WERI-Rb-1 (cell line): ENCODE measurements at regions not wholly inside any gene's neighbourhood (a gene's known extent, or its start where the extent isn't known, plus 50 kb on each side); places are given as distances from the start of the nearest gene placed in this dataset.
A peak's percentile ranks its signal among the peaks of the same experiment; 100 is the strongest.
"Not testable (repeated sequence)": the region's sequence is repeated elsewhere in the genome, so short reads cannot be mapped to it uniquely, and the experiment has no call there.

Experiments used
- DNase-seq: peaks from one replicate; pipeline ENCODE4 v3.0.0-alpha.2; 2020
- H3K27ac ChIP-seq: fragments of 250-450 bp; sonication (Bioruptor Pico); 2 replicates; pipeline ENCODE4 v1.5.1; 2020; ENCODE audit warnings: mild to moderate bottlenecking, moderate library complexity
- H3K27me3 ChIP-seq: fragments of 250-450 bp; sonication (Bioruptor Pico); 2 replicates; pipeline ENCODE4 v1.5.1; 2021; ENCODE audit warnings: mild to moderate bottlenecking, low read depth, moderate library complexity; ENCODE audit not compliant: insufficient read depth, severe bottlenecking
- H3K36me3 ChIP-seq: fragments of 250-450 bp; sonication (Bioruptor Pico); 2 replicates; pipeline ENCODE4 v1.5.1; 2020; ENCODE audit warnings: mild to moderate bottlenecking, moderate library complexity
- H3K4me3 ChIP-seq: 2 replicates; pipeline ENCODE4 v1.5.1; 2011; ENCODE audit warnings: low read depth, mild to moderate bottlenecking, control low read depth, low read length
- H3K9me3 ChIP-seq: fragments of 250-450 bp; sonication (Bioruptor Pico); 2 replicates; pipeline ENCODE4 v1.5.1; 2021; ENCODE audit warnings: mild to moderate bottlenecking, moderate library complexity; ENCODE audit not compliant: severe bottlenecking
- CTCF ChIP-seq: IDR thresholded peaks from 2 replicates; pipeline ENCODE4 v1.5.1; 2011; ENCODE audit warnings: low read depth, mild to moderate bottlenecking, control low read depth, inconsistent platforms, low read length

DNA sequence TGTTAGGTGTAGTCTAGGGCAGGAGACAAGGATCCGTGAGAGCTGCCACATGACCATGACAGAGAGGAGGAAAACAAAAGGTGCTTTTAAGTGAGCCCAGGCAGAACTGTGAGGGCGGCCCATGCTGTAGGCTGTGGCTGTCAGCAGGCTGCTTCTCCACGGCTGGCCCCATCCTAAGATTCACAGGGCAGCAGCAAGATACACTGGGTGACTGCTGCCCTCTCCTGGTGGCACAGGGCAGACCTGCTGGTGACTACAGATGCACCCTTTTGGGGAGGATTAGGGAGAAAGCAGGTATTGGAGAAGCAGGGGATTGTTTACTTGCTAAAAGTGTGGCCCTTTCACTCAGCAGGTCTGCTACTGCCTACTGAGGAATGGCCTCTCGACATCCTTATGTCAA lies 112.2 kb upstream of the CCZ1B start:
- DNase-seq = peak; percentile 58
- not testable (repeated sequence) for H3K27ac ChIP-seq, H3K9me3 ChIP-seq, H3K4me3 ChIP-seq, H3K36me3 ChIP-seq, H3K27me3 ChIP-seq
- peak; percentile 41; the same call in 1 of the 2 replicates for TF ChIP-seq CTCF

DNA sequence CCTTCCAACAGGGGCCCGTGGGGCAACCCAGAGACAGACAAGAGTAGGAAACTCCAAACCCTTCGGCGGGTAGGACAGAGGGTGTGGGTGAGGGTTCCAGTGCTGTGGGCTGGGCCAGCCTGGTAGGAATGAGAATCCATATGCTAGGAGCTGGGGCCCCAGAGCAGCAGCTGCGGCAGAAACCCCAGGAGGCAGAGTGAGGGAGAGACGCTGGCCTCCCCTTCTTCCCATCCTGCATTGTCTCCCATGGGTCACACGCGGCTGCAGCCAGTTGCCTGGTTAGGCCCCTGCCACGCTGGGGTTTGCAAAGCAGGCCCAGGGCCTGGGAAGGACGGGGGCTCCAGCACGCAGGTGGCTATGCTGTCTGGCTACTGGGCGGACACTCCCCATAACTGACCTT lies 113.1 kb upstream of the CCZ1B start:
- DNase-seq, H3K27me3 ChIP-seq, H3K4me3 ChIP-seq, H3K36me3 ChIP-seq, H3K27ac ChIP-seq, H3K9me3 ChIP-seq: not testable (repeated sequence)

DNA sequence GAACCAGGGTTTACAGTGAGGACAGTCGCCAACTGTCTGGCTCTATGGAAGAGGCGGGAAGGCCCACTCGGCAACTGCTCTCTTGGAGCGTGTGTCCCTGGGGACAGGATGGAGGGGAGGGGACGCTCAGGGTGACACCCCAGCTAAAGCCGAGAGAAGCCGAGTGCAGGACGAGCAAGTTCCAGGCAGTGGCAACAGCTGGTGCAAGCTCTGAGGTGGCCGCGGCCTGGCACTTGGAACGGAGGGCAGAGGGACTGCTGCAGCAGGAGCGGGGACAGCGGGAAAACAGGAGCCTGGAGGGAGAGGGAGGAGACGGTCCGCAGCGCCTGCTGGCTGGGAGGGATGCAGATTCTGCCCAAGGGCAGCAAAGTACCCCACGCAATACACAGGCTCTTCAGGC lies 113.8 kb upstream of the CCZ1B start:
- not testable (repeated sequence) for H3K4me3 ChIP-seq, H3K36me3 ChIP-seq, DNase-seq, H3K27me3 ChIP-seq, H3K9me3 ChIP-seq, H3K27ac ChIP-seq

DNA sequence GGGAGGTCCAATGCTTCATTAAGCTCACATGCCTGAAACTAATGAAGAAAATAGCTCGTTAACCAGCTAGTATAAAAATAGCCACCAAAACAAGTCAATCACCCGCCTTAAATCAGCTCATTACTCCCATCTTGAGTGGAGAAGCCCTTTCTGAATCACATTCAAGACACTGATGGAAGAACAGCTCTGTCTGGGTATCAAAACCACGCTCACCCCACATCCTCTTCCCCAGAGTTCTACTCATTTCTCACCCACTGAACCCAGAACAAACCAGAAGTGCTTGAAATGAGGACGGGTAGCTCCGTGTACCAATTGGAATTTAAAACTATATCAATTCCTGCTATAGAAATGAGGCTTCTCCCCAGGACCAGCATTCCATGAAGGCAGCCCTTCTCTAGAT lies 120.8 kb upstream of the CCZ1B start:
- H3K27ac ChIP-seq, DNase-seq, H3K9me3 ChIP-seq, H3K27me3 ChIP-seq, H3K4me3 ChIP-seq, H3K36me3 ChIP-seq: not testable (repeated sequence)

DNA sequence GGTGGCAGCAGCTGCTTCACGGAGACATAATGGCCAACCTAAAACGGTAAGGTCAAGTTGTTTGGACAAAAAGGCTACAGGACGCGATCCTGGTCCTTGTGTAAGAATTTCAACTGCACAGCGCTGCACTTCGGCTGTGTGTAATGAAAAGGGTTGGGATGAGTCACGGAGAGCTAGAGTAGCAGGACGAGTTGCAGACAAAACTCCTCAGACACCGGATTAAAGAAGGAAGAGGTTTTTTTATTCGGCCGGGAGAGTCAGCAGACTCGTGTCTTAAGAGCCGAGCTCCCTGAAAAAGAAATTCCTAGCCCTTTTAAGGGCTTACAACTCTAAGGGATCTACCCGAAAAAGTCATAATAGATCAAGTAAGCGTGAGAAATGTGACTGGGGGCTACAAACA lies 124.2 kb upstream of the CCZ1B start:
- not testable (repeated sequence) for H3K4me3 ChIP-seq, H3K27me3 ChIP-seq, H3K36me3 ChIP-seq, DNase-seq, H3K9me3 ChIP-seq, H3K27ac ChIP-seq

DNA sequence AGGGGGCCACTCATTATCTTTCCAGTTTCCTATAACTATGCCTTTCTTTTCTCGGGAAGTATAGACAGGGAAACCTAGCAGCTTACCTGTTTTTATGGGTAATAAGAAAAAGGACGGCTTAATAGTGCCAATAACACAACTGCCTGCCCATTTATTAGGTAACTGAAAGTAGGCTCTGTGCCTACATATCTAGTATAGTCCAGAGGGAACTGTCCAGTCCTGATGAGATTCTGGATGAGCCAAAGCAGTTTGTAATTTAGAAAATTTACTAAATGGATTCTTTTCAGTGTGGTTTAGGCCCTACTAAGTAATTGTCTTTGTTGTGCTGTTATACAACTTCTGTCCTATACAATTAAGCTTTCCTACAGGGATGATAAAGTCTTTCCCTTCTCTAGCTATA lies 125.5 kb upstream of the CCZ1B start:
- DNase-seq, H3K27me3 ChIP-seq, H3K9me3 ChIP-seq, H3K4me3 ChIP-seq, H3K27ac ChIP-seq, H3K36me3 ChIP-seq: not testable (repeated sequence)

- H3K27ac ChIP-seq, H3K27me3 ChIP-seq, H3K4me3 ChIP-seq, DNase-seq, H3K36me3 ChIP-seq, H3K9me3 ChIP-seq: not testable (repeated sequence)
- 0 out of 2 replicates have a peak, but pooled peaks have one; percentile 35 for TF ChIP-seq CTCF
These were observed 127.2 kb upstream of the CCZ1B start for GRCh38 chr7:6953138-6953797.

DNA sequence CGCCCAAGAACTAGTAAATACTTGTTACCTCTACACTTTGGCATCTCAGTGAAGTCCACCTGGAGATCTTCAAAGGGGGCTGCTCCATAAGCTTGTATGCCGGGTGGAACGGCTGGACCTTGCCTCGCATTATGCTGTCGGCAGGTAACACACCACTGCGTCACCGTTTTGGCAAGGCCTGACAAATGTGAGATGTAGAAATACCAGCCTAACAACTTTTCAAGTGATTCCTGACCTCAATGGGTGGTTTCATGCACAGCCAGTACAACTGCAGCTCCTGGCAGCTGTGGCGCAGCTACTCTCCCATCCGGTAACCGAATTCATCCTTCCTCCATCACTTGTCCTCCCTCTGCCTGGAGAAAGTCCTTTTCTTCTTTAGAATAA lies 127.7 kb upstream of the CCZ1B start:
- not testable (repeated sequence) for H3K4me3 ChIP-seq, H3K27me3 ChIP-seq, DNase-seq, H3K36me3 ChIP-seq, H3K9me3 ChIP-seq, H3K27ac ChIP-seq

GRCh38 chr7:6955385-6955784 lies 129.3 kb upstream of the CCZ1B start:
- not testable (repeated sequence) for H3K9me3 ChIP-seq, H3K36me3 ChIP-seq, H3K27me3 ChIP-seq, H3K4me3 ChIP-seq, H3K27ac ChIP-seq, DNase-seq

- not testable (repeated sequence) for DNase-seq, H3K27me3 ChIP-seq, H3K27ac ChIP-seq, H3K4me3 ChIP-seq, H3K9me3 ChIP-seq, H3K36me3 ChIP-seq
These were observed 130.0 kb upstream of the CCZ1B start for GRCh38 chr7:6955990-6956566.

DNA sequence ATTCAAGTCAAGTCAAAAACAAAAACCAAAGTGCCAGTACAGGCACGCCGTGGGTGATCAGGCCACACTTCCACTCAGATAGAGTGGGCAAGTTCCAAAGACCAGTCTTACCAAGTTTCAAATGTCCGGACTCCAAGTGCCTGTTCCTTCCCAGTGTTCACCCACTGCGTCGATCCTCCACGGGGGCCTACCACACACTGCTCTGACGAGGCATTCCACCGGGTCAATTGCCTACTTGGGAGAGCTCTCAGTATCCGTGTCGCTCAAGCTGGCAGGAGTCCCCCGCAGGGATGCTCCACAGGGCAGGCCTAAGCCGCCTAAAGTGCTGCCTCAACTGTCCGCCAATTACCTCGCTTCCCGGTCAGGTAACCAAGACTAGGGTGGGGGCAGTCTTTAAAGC lies 132.3 kb upstream of the CCZ1B start:
- not testable (repeated sequence) for DNase-seq, H3K4me3 ChIP-seq, H3K27me3 ChIP-seq, H3K36me3 ChIP-seq, H3K27ac ChIP-seq, H3K9me3 ChIP-seq

GRCh38 chr7:6959942-6960341 lies 133.9 kb upstream of the CCZ1B start:
- not testable (repeated sequence) for H3K27me3 ChIP-seq, H3K9me3 ChIP-seq, H3K36me3 ChIP-seq, H3K4me3 ChIP-seq, DNase-seq, H3K27ac ChIP-seq

GRCh38 chr7:6962871-6963270 lies 136.8 kb upstream of the CCZ1B start:
- not testable (repeated sequence) for H3K9me3 ChIP-seq, H3K27ac ChIP-seq, H3K27me3 ChIP-seq, DNase-seq, H3K36me3 ChIP-seq, H3K4me3 ChIP-seq
